ENCODE measurements at regions not wholly inside any gene's neighbourhood (a gene's known extent, or its start where the extent isn't known, plus 50 kb on each side); places are given as distances from the start of the nearest gene placed in this dataset.

DNA sequence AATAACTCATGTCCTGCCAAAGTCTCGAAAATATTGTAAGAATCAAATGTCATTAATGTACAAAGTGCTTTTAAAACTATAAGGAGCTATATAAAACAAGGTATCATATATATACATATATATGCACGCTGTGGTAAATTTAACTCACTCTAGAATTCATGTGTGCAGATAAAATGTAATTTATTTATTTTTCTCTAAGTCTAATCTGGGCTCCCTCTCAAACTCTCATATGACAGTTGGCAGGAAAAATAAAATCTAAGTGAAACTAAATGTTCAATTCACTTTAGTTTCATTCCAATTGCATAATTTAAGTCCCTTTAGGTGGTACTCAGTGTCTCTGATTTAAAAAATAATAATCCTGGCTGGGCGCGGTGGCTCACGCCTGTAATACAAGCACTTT lies 372.0 kb upstream of the DAB1 start:
- H3K27me3 ChIP-seq (ENCODE audit: control insufficient read depth, insufficient read depth, low read length): no peaks in the 10 kb centered on the region
- H3K4me3 ChIP-seq (ENCODE audit: low read length in 3 of 3): no peak overlapping the region
- H3K36me3 ChIP-seq (ENCODE audit: control insufficient read depth in 2 of 3, insufficient read depth in 3 of 3, low read length in 3 of 3): no peaks in the 10 kb centered on the region
- no peak for FAIRE-seq
- DNase-seq: no peak
- H3K4me1 ChIP-seq (ENCODE audit: control insufficient read depth in 2 of 3, insufficient read depth in 2 of 3, low read depth in 1 of 3, low read length in 3 of 3): no peaks in the 10 kb centered on the region
- no peak overlapping the region for H3K27ac ChIP-seq (ENCODE audit: low read depth in 2 of 2, low read length in 2 of 2)
- intact Hi-C loops (cut with DNase I): no loop called here
- TF ChIP-seq, protein P1, sequence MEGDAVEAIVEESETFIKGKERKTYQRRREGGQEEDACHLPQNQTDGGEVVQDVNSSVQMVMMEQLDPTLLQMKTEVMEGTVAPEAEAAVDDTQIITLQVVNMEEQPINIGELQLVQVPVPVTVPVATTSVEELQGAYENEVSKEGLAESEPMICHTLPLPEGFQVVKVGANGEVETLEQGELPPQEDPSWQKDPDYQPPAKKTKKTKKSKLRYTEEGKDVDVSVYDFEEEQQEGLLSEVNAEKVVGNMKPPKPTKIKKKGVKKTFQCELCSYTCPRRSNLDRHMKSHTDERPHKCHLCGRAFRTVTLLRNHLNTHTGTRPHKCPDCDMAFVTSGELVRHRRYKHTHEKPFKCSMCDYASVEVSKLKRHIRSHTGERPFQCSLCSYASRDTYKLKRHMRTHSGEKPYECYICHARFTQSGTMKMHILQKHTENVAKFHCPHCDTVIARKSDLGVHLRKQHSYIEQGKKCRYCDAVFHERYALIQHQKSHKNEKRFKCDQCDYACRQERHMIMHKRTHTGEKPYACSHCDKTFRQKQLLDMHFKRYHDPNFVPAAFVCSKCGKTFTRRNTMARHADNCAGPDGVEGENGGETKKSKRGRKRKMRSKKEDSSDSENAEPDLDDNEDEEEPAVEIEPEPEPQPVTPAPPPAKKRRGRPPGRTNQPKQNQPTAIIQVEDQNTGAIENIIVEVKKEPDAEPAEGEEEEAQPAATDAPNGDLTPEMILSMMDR (IDR thresholded peaks at IDR 0.05; ENCODE audit: borderline replicate concordance, extremely low read depth, insufficient read depth): no peak
- no peak overlapping the region for H3K9ac ChIP-seq (ENCODE audit: low read length in 3 of 3)
- H3K9me3 ChIP-seq (ENCODE audit: control insufficient read depth in 2 of 3, insufficient read depth in 1 of 3, low read length in 3 of 3): no peaks in the 10 kb centered on the region

DNA sequence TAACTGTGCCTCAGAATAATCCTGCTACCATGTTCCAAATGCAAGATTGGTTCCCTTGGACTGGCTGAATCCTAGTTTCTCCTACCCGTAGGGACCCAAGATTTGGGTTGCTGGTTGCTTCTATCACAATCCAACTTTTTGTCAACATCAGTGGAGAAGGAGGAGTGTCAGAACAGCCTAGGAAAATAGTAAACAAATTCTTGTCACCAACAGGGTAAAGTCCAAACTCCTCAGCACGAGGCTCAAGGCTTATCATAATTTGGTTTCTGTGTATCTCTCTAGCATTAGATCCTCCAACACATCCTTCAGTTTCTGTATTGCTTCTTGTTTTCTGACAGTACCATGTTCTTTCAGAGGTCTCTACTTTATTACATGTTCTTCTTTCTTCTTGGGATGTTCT lies 370.2 kb upstream of the DAB1 start:
- no peaks in the 10 kb centered on the region for H3K27me3 ChIP-seq (ENCODE audit: control insufficient read depth, insufficient read depth, low read length)
- intact Hi-C loops (cut with DNase I): no loop called here
- DNase-seq (no peak), FAIRE-seq (no peak)
- H3K9ac ChIP-seq (ENCODE audit: low read length in 3 of 3): no peak overlapping the region
- TF ChIP-seq, protein P1 (IDR thresholded peaks at IDR 0.05; ENCODE audit: borderline replicate concordance, extremely low read depth, insufficient read depth): no peak
- H3K4me3 ChIP-seq (ENCODE audit: low read length in 3 of 3): no peak overlapping the region
- H3K4me1 ChIP-seq (ENCODE audit: control insufficient read depth in 2 of 3, insufficient read depth in 2 of 3, low read depth in 1 of 3, low read length in 3 of 3): no peaks in the 10 kb centered on the region
- no peaks in the 10 kb centered on the region for H3K9me3 ChIP-seq (ENCODE audit: control insufficient read depth in 2 of 3, insufficient read depth in 1 of 3, low read length in 3 of 3)
- H3K27ac ChIP-seq (ENCODE audit: low read depth in 2 of 2, low read length in 2 of 2): no peak overlapping the region
- no peaks in the 10 kb centered on the region for H3K36me3 ChIP-seq (ENCODE audit: control insufficient read depth in 2 of 3, insufficient read depth in 3 of 3, low read length in 3 of 3)

DNA sequence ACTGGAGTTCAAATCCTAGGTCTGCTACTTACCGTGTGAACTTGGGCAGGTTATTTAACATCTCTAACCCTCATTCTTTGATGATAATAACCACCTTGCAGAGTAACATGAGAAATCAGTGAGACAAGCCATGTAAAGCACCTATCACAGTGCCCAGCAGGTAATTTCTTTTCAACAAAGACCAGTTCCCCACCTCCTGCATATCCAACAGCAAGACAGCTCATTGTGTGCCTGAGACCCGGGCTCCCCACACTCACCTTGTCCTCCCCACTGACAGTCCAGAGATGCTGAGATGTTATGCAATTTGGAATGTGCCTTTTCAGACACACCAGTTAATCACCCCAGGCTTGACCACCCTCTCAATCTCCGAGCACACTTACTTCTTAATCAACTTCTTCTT lies 367.6 kb upstream of the DAB1 start:
- Histone ChIP-seq H3K9ac (ENCODE audit: low read length in 3 of 3) (no peak overlapping the region), H3K27me3 (ENCODE audit: control insufficient read depth, insufficient read depth, low read length) (no peaks in the 10 kb centered on the region), H3K4me3 (ENCODE audit: low read length in 3 of 3) (no peak overlapping the region), H3K27ac (ENCODE audit: low read depth in 2 of 2, low read length in 2 of 2) (no peak overlapping the region), H3K4me1 (ENCODE audit: control insufficient read depth in 2 of 3, insufficient read depth in 2 of 3, low read depth in 1 of 3, low read length in 3 of 3) (no peaks in the 10 kb centered on the region), H3K36me3 (ENCODE audit: control insufficient read depth in 2 of 3, insufficient read depth in 3 of 3, low read length in 3 of 3) (no peaks in the 10 kb centered on the region), H3K9me3 (ENCODE audit: control insufficient read depth in 2 of 3, insufficient read depth in 1 of 3, low read length in 3 of 3) (no peaks in the 10 kb centered on the region)
- TF ChIP-seq, protein P1 (IDR thresholded peaks at IDR 0.05; ENCODE audit: borderline replicate concordance, extremely low read depth, insufficient read depth): no peak
- no peak for DNase-seq
- no peak for FAIRE-seq
- intact Hi-C loops (cut with DNase I): no loop called here

DNA sequence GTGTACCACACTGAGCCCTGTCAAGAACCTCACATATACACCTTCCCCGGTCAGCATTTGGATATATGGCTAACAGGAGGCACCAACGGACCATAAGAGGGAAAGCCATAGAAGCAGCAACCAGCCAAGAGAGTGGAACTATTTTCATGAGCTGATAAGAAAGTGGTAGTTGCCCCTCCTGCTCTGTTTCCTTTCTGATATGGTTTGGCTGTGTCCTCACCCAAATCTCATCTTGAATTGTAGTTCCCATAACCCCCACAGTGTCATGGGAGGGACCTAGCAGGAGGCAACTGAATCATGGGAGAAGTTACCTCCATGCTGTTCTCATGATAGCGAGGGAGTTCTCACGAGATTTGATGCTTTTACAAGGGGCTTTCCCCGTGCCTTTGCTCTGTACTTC lies 366.1 kb upstream of the DAB1 start:
- intact Hi-C loops (cut with DNase I): no loop called here
- H3K4me1 ChIP-seq (ENCODE audit: control insufficient read depth in 2 of 3, insufficient read depth in 2 of 3, low read depth in 1 of 3, low read length in 3 of 3): no peaks in the 10 kb centered on the region
- no peaks in the 10 kb centered on the region for H3K36me3 ChIP-seq (ENCODE audit: control insufficient read depth in 2 of 3, insufficient read depth in 3 of 3, low read length in 3 of 3)
- H3K4me3 ChIP-seq (ENCODE audit: low read length in 3 of 3): no peak overlapping the region
- FAIRE-seq (no peak), DNase-seq (no peak)
- H3K27ac ChIP-seq (ENCODE audit: low read depth in 2 of 2, low read length in 2 of 2): no peak overlapping the region
- no peak overlapping the region for H3K9ac ChIP-seq (ENCODE audit: low read length in 3 of 3)
- H3K9me3 ChIP-seq (ENCODE audit: control insufficient read depth in 2 of 3, insufficient read depth in 1 of 3, low read length in 3 of 3): no peaks in the 10 kb centered on the region
- TF ChIP-seq, protein P1 (IDR thresholded peaks at IDR 0.05; ENCODE audit: borderline replicate concordance, extremely low read depth, insufficient read depth): no peak
- H3K27me3 ChIP-seq (ENCODE audit: control insufficient read depth, insufficient read depth, low read length): no peaks in the 10 kb centered on the region
